ENCODE measurements at regions not wholly inside any gene's neighbourhood (a gene's known extent, or its start where the extent isn't known, plus 50 kb on each side); places are given as distances from the start of the nearest gene placed in this dataset.

GRCh38 chr10:105352827-105353226 is 711.7 kb downstream of the SORCS3 start:
- 80% methylated on average over 6 of the region's 6 CpGs for WGBS
- H3K9me3 ChIP-seq, result no peaks in the 10 kb centered on the region

GRCh38 chr10:105352281-105352680 is 711.2 kb downstream of the SORCS3 start:
- H3K27ac ChIP-seq, result no peak overlapping the region
- H3K4me1 ChIP-seq, result no peaks in the 10 kb centered on the region
- no peak overlapping the region for H3K4me3 ChIP-seq
- 83% methylated on average over 2 of the region's 2 CpGs for WGBS
- no peaks in the 10 kb centered on the region for H3K27me3 ChIP-seq
- DNase-seq (ENCODE audit: low spot score in 2 of 2), result no peak
- H3K36me3 ChIP-seq, result no peaks in the 10 kb centered on the region
- H3K9me3 ChIP-seq, result no peaks in the 10 kb centered on the region
- no peak for TF ChIP-seq EP300 (IDR thresholded peaks at IDR 0.05)

More at GRCh38 chr10:105352827-105353226, 711.7 kb downstream of the SORCS3 start:
- Histone ChIP-seq H3K36me3 (no peaks in the 10 kb centered on the region), H3K27ac (no peak overlapping the region), H3K4me1 (no peaks in the 10 kb centered on the region), H3K27me3 (no peaks in the 10 kb centered on the region), H3K4me3 (no peak overlapping the region)
- DNase-seq (ENCODE audit: low spot score in 2 of 2), result no peak
- no peak for TF ChIP-seq CTCF (IDR thresholded peaks at IDR 0.05)
- TF ChIP-seq POLR2A (IDR thresholded peaks at IDR 0.05), result no peak
- TF ChIP-seq EP300 (IDR thresholded peaks at IDR 0.05), result no peak
- no peak for TF ChIP-seq POLR2AphosphoS5 (IDR thresholded peaks at IDR 0.05)

- WGBS, result 77% methylated on average over 2 of the region's 2 CpGs
- TF ChIP-seq CTCF (IDR thresholded peaks at IDR 0.05) (no peak), EP300 (IDR thresholded peaks at IDR 0.05) (no peak), POLR2A (IDR thresholded peaks at IDR 0.05) (no peak), POLR2AphosphoS5 (IDR thresholded peaks at IDR 0.05) (no peak)
- H3K27me3 ChIP-seq, result no peaks in the 10 kb centered on the region
- no peaks in the 10 kb centered on the region for H3K4me1 ChIP-seq
- no peak for DNase-seq (ENCODE audit: low spot score in 2 of 2)
- H3K36me3 ChIP-seq, result no peaks in the 10 kb centered on the region
- no peak overlapping the region for H3K27ac ChIP-seq
- H3K9me3 ChIP-seq, result no peaks in the 10 kb centered on the region
- no peak overlapping the region for H3K4me3 ChIP-seq
Observed at GRCh38 chr10:105351187-105351586, 710.1 kb downstream of the SORCS3 start.

GRCh38 chr10:105347487-105347886 is 706.4 kb downstream of the SORCS3 start:
- Histone ChIP-seq H3K27ac (no peak overlapping the region), H3K4me1 (no peaks in the 10 kb centered on the region), H3K27me3 (no peaks in the 10 kb centered on the region), H3K36me3 (no peaks in the 10 kb centered on the region), H3K4me3 (no peak overlapping the region), H3K9me3 (no peaks in the 10 kb centered on the region)
- DNase-seq (ENCODE audit: low spot score in 2 of 2), result no peak
- WGBS, result 61% methylated on average over 2 of the region's 2 CpGs
- TF ChIP-seq EP300 (IDR thresholded peaks at IDR 0.05), result no peak
- no peak for TF ChIP-seq POLR2AphosphoS5 (IDR thresholded peaks at IDR 0.05)
- no peak for TF ChIP-seq POLR2A (IDR thresholded peaks at IDR 0.05)
- TF ChIP-seq CTCF (IDR thresholded peaks at IDR 0.05), result no peak

GRCh38 chr10:105342606-105343005 is 701.5 kb downstream of the SORCS3 start:
- no peak for DNase-seq (ENCODE audit: low spot score in 2 of 2)
- Histone ChIP-seq H3K27me3 (no peaks in the 10 kb centered on the region), H3K9me3 (no peaks in the 10 kb centered on the region), H3K36me3 (no peaks in the 10 kb centered on the region), H3K4me3 (no peak overlapping the region), H3K27ac (no peak overlapping the region), H3K4me1 (no peaks in the 10 kb centered on the region)
- TF ChIP-seq CTCF (IDR thresholded peaks at IDR 0.05) (no peak), POLR2AphosphoS5 (IDR thresholded peaks at IDR 0.05) (no peak), EP300 (IDR thresholded peaks at IDR 0.05) (no peak), POLR2A (IDR thresholded peaks at IDR 0.05) (no peak)
- 19% methylated on average over 4 of the region's 4 CpGs for WGBS

- H3K27ac ChIP-seq, result no peak overlapping the region
- no peaks in the 10 kb centered on the region for H3K4me1 ChIP-seq
- DNase-seq (ENCODE audit: low spot score in 2 of 2), result no peak
- WGBS, result 69% methylated on average over 1 of the region's 1 CpG
- no peaks in the 10 kb centered on the region for H3K36me3 ChIP-seq
- no peak for TF ChIP-seq CTCF (IDR thresholded peaks at IDR 0.05)
- TF ChIP-seq POLR2A (IDR thresholded peaks at IDR 0.05), result no peak
- TF ChIP-seq POLR2AphosphoS5 (IDR thresholded peaks at IDR 0.05), result no peak
- no peak for TF ChIP-seq EP300 (IDR thresholded peaks at IDR 0.05)
- H3K4me3 ChIP-seq, result no peak overlapping the region
- no peaks in the 10 kb centered on the region for H3K27me3 ChIP-seq
- H3K9me3 ChIP-seq, result no peaks in the 10 kb centered on the region
Observed at GRCh38 chr10:105339669-105340068, 698.6 kb downstream of the SORCS3 start.

Data from suprapubic skin (tissue), 4 donors.